ENCODE measurements at regions not wholly inside any gene's neighbourhood (a gene's known extent, or its start where the extent isn't known, plus 50 kb on each side); places are given as distances from the start of the nearest gene placed in this dataset.

DNA sequence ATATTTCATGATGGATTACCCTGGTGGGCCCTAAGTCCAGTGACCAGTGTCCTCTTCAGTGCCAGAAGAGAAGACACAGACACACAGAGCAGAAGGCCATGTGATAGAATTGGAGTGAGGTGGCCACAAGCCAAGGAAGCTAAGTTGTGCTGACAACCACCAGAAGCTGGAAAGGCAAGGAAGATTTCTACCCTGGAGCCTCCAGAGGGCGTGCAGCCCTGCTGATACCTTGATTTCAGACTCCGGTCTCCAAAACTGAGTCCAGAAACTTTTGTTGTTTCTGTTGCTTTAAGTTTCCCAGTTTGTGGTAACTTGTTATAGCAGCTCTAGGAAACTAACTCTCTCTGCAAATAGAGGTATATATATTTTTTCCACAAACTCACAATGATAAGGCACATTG lies 396.6 kb upstream of the ASIC2 start:
- TF ChIP-seq CTCF (IDR thresholded peaks at IDR 0.05; ENCODE audit: low read depth, low read length), result peak; percentile 26; the same call in 1 of the 2 replicates

DNA sequence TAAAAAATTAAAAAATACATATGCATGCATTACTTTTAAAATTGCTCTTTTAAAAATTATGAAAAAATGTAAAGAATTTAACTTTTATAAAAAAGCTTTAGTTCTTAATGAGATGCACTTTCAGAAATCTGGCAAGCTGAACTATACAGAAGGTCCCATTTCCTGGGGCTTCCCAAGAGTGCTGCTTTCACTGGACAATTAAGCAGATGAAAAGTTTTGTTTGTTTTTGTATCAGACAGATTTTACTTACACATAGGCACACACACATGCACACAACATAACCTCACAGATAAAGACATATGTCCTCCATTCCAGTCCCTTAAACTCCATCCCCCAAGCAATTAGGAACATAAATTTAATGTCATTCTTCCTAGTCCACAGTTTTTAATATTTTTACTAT lies 402.3 kb upstream of the ASIC2 start:
- Histone ChIP-seq H3K4me3 (ENCODE audit: low read depth, low read length) (no peak overlapping the region), H3K4me1 (no peaks in the 10 kb centered on the region), H3K27me3 (peaks cover 7% of the 10 kb centered on the region), H3K9me3 (no peaks in the 10 kb centered on the region), H3K36me3 (no peaks in the 10 kb centered on the region)
- no peak for DNase-seq
- TF ChIP-seq CTCF (IDR thresholded peaks at IDR 0.05; ENCODE audit: low read depth, low read length), result no peak

More for the DNA sequence above, 396.6 kb upstream of the ASIC2 start:
- no peak for DNase-seq
- Histone ChIP-seq H3K36me3 (no peaks in the 10 kb centered on the region), H3K4me1 (no peaks in the 10 kb centered on the region), H3K4me3 (ENCODE audit: low read depth, low read length) (no peak overlapping the region), H3K9me3 (no peaks in the 10 kb centered on the region), H3K27me3 (no peaks in the 10 kb centered on the region)

DNA sequence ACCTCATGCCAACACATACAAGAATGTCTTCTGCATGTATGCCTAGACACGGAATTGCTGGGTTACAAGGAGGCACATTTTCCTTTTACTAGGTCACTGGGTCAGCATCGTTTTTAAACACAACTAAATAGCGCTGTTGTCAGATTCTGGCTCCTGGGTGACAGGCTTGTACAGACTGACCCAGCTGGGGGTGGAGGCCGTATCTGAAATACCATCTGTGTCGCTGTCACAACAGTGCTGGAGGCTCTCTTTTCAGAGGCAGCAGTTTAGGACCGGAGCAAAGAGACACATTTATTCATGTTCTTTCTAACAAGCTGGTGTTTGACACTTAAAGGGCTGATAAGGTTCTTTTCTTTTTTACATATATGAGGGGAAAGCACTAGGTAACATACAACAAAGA lies 403.0 kb upstream of the ASIC2 start:
- no peak overlapping the region for H3K4me3 ChIP-seq (ENCODE audit: low read depth, low read length)
- peaks cover 14% of the 10 kb centered on the region for H3K27me3 ChIP-seq
- no peaks in the 10 kb centered on the region for H3K9me3 ChIP-seq
- no peak for DNase-seq
- TF ChIP-seq CTCF (IDR thresholded peaks at IDR 0.05; ENCODE audit: low read depth, low read length), result no peak
- no peaks in the 10 kb centered on the region for H3K36me3 ChIP-seq
- H3K4me1 ChIP-seq, result no peaks in the 10 kb centered on the region

DNA sequence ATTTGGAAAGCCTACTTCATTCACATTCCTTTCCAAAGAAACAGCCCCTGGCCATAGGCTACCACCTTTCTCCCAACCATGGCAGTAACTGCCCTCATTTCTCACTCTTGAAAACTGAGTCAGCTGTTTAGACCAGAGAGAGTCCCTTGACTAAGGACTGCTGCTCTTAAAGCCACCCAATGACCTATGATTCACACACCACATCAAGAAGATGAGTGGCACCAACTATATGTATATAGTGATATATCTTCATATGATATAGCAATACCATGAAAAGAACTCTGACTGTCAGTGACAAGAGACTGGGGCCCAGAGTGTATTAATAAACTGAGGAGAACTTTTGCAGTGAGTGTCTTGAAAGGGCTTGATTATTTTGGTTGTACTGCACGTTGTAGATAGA lies 404.5 kb upstream of the ASIC2 start:
- TF ChIP-seq CTCF (IDR thresholded peaks at IDR 0.05; ENCODE audit: low read depth, low read length), result no peak
- Histone ChIP-seq H3K27me3 (peaks cover 19% of the 10 kb centered on the region), H3K4me1 (no peaks in the 10 kb centered on the region), H3K4me3 (ENCODE audit: low read depth, low read length) (no peak overlapping the region), H3K36me3 (no peaks in the 10 kb centered on the region), H3K9me3 (no peaks in the 10 kb centered on the region)
- DNase-seq, result no peak

- Histone ChIP-seq H3K27me3 (peaks cover 26% of the 10 kb centered on the region), H3K4me3 (ENCODE audit: low read depth, low read length) (no peak overlapping the region), H3K9me3 (no peaks in the 10 kb centered on the region), H3K4me1 (no peaks in the 10 kb centered on the region), H3K36me3 (no peaks in the 10 kb centered on the region)
- no peak for DNase-seq
- no peak for TF ChIP-seq CTCF (IDR thresholded peaks at IDR 0.05; ENCODE audit: low read depth, low read length)
Observed at GRCh38 chr17:33701910-33702309, 408.8 kb upstream of the ASIC2 start.

DNA sequence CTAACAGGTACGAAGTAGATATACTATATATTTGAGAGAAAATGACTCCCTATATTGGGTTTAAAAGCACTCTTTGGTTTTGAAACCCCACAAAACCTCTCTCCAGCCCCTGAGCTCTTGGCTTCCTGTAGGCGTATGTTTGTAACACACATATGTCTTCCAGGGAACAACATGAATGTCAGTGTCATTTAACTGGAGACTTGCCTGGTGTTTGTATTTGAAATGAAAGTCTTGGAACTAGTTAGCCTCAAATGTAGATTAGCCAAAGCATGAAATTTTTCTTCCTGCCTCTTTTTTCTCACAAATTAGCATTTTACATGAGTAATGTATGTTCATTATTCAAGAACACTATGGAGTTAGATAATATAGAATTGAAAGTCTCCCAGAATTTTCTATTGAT lies 411.8 kb upstream of the ASIC2 start:
- no peak for DNase-seq
- Histone ChIP-seq H3K9me3 (no peaks in the 10 kb centered on the region), H3K4me1 (no peaks in the 10 kb centered on the region; the same call in 1 of the 2 replicates), H3K36me3 (no peaks in the 10 kb centered on the region), H3K27me3 (peaks cover 21% of the 10 kb centered on the region), H3K4me3 (ENCODE audit: low read depth, low read length) (no peak overlapping the region)
- TF ChIP-seq CTCF (IDR thresholded peaks at IDR 0.05; ENCODE audit: low read depth, low read length), result no peak
